ENCODE measurements at regions not wholly inside any gene's neighbourhood (a gene's known extent, or its start where the extent isn't known, plus 50 kb on each side); places are given as distances from the start of the nearest gene placed in this dataset.

- CTCF ChIA-PET: no interaction called here
- no peaks in the 10 kb centered on the region for H3K9me3 Mint-ChIP-seq (ENCODE audit: low read depth, unreplicated experiment)
- no peaks in the 10 kb centered on the region for H3K4me1 Mint-ChIP-seq (ENCODE audit: low read depth, unreplicated experiment)
- no peaks in the 10 kb centered on the region for H3K36me3 Mint-ChIP-seq (ENCODE audit: insufficient read depth, unreplicated experiment)
- no peak for DNase-seq
- intact Hi-C loops (cut with micrococcal nuclease; ENCODE audit: unreplicated experiment): no loop called here
- no peaks in the 10 kb centered on the region for H3K27me3 Mint-ChIP-seq (ENCODE audit: unreplicated experiment)
- BruUV-seq (replicated peaks): no TSS peak
- no peak overlapping the region for H3K27ac Mint-ChIP-seq (ENCODE audit: unreplicated experiment)
- H3K4me3 Mint-ChIP-seq (ENCODE audit: low read depth, unreplicated experiment): no peak overlapping the region
- TF ChIP-seq CTCF (IDR thresholded peaks at IDR 0.05; ENCODE audit: unreplicated experiment): no peak
Measured at GRCh38 chr10:45532480-45532879, 140.1 kb downstream of the ZFAND4 start.

GRCh38 chr10:45526309-45526905, 146.2 kb downstream of the ZFAND4 start:
- Mint-ChIP-seq H3K27ac (ENCODE audit: unreplicated experiment) (no peak overlapping the region), H3K9me3 (ENCODE audit: low read depth, unreplicated experiment) (no peaks in the 10 kb centered on the region), H3K27me3 (ENCODE audit: unreplicated experiment) (no peaks in the 10 kb centered on the region), H3K36me3 (ENCODE audit: insufficient read depth, unreplicated experiment) (no peaks in the 10 kb centered on the region), H3K4me1 (ENCODE audit: low read depth, unreplicated experiment) (no peaks in the 10 kb centered on the region), H3K4me3 (ENCODE audit: low read depth, unreplicated experiment) (no peak overlapping the region)
- intact Hi-C loops (cut with micrococcal nuclease; ENCODE audit: unreplicated experiment): no loop called here
- DNase-seq: no peak
- TF ChIP-seq CTCF (IDR thresholded peaks at IDR 0.05; ENCODE audit: unreplicated experiment): no peak
- CTCF ChIA-PET: no interaction called here
- no TSS peak for BruUV-seq (replicated peaks)

- intact Hi-C loops (cut with micrococcal nuclease; ENCODE audit: unreplicated experiment): no loop called here
- no peak overlapping the region for H3K4me3 Mint-ChIP-seq (ENCODE audit: low read depth, unreplicated experiment)
- H3K27ac Mint-ChIP-seq (ENCODE audit: unreplicated experiment): no peak overlapping the region
Measured at GRCh38 chr10:45520476-45520875, 146.5 kb downstream of the ALOX5 start.

GRCh38 chr10:45518741-45519140, 144.7 kb downstream of the ALOX5 start:
- H3K4me1 Mint-ChIP-seq (ENCODE audit: low read depth, unreplicated experiment): no peaks in the 10 kb centered on the region
- H3K27ac Mint-ChIP-seq (ENCODE audit: unreplicated experiment): no peak overlapping the region
- intact Hi-C loops (cut with micrococcal nuclease; ENCODE audit: unreplicated experiment): no loop called here
- no peaks in the 10 kb centered on the region for H3K36me3 Mint-ChIP-seq (ENCODE audit: insufficient read depth, unreplicated experiment)
- no TSS peak for BruUV-seq (replicated peaks)
- no peak for TF ChIP-seq CTCF (IDR thresholded peaks at IDR 0.05; ENCODE audit: unreplicated experiment)
- DNase-seq: no peak
- H3K9me3 Mint-ChIP-seq (ENCODE audit: low read depth, unreplicated experiment): no peaks in the 10 kb centered on the region
- CTCF ChIA-PET: no interaction called here
- H3K4me3 Mint-ChIP-seq (ENCODE audit: low read depth, unreplicated experiment): no peak overlapping the region
- H3K27me3 Mint-ChIP-seq (ENCODE audit: unreplicated experiment): no peaks in the 10 kb centered on the region

More at GRCh38 chr10:45520476-45520875, 146.5 kb downstream of the ALOX5 start:
- BruUV-seq (replicated peaks): no TSS peak
- no peak for TF ChIP-seq CTCF (IDR thresholded peaks at IDR 0.05; ENCODE audit: unreplicated experiment)
- Mint-ChIP-seq H3K4me1 (ENCODE audit: low read depth, unreplicated experiment) (no peaks in the 10 kb centered on the region), H3K36me3 (ENCODE audit: insufficient read depth, unreplicated experiment) (no peaks in the 10 kb centered on the region), H3K27me3 (ENCODE audit: unreplicated experiment) (no peaks in the 10 kb centered on the region), H3K9me3 (ENCODE audit: low read depth, unreplicated experiment) (no peaks in the 10 kb centered on the region)
- DNase-seq: no peak
- CTCF ChIA-PET: no interaction called here

All from Calu3 (cell line).